HEK293 (cell line): ENCODE measurements at regions not wholly inside any gene's neighbourhood (a gene's known extent, or its start where the extent isn't known, plus 50 kb on each side); places are given as distances from the start of the nearest gene placed in this dataset.

Experiments
- CTCF ChIP-seq: fragments of 450-650 bp; formaldehyde crosslinking; IDR thresholded peaks from 2 replicates; pipeline ENCODE4 v1.5.1; 2016; ENCODE audit warnings: missing biosample characterization, missing genetic modification characterization
- HIC1 ChIP-seq: fragments of 450-650 bp; formaldehyde crosslinking; IDR thresholded peaks from 2 replicates; pipeline ENCODE4 v1.5.1; 2016; ENCODE audit warnings: missing biosample characterization, missing genetic modification characterization
- MZF1 ChIP-seq: fragments of 450-650 bp; formaldehyde crosslinking; IDR thresholded peaks from 2 replicates; pipeline ENCODE4 v1.5.1; 2017; ENCODE audit warnings: missing biosample characterization, missing genetic modification characterization, borderline replicate concordance
- REST ChIP-seq: fragments of 450-650 bp; formaldehyde crosslinking; IDR thresholded peaks from 2 replicates; pipeline ENCODE4 v1.5.1; 2016; ENCODE audit warnings: missing biosample characterization, missing genetic modification characterization
- YY1 ChIP-seq: fragments of 450-650 bp; formaldehyde crosslinking; IDR thresholded peaks from 2 replicates; pipeline ENCODE4 v1.5.1; 2018; ENCODE audit warnings: missing biosample characterization, missing genetic modification characterization
- ZBTB7A ChIP-seq: fragments of 450-650 bp; formaldehyde crosslinking; IDR thresholded peaks from 2 replicates; pipeline ENCODE4 v1.5.1; 2016; ENCODE audit warnings: low read depth, missing biosample characterization, missing genetic modification characterization
- ZNF341 ChIP-seq: fragments of 450-650 bp; formaldehyde crosslinking; IDR thresholded peaks from 2 replicates; pipeline ENCODE4; 2016; ENCODE audit warnings: low read depth, missing biosample characterization, missing genetic modification characterization
- ZNF624 ChIP-seq: fragments of 450-650 bp; formaldehyde crosslinking; IDR thresholded peaks from 2 replicates; pipeline ENCODE4 v1.5.1; 2017; ENCODE audit warnings: missing biosample characterization, missing genetic modification characterization
- ZNF639 ChIP-seq: fragments of 450-650 bp; formaldehyde crosslinking; IDR thresholded peaks from 2 replicates; pipeline ENCODE4 v1.5.1; 2016; ENCODE audit warnings: missing biosample characterization, missing genetic modification characterization

- TF ChIP-seq CTCF (tag by site-specific recombination) (no peak), ZNF624 (tag by site-specific recombination) (no peak), ZBTB7A (tag by site-specific recombination) (no peak), HIC1 (tag by site-specific recombination) (no peak), REST (tag by site-specific recombination) (no peak), ZNF341 (no peak), ZNF639 (tag by site-specific recombination) (no peak), YY1 (tag by site-specific recombination) (no peak), MZF1 (no peak)
Observed at GRCh38 chrX:96464880-96465558, 219.6 kb upstream of the DIAPH2 start.
